GM10248 (cell line): ENCODE measurements at regions not wholly inside any gene's neighbourhood (a gene's known extent, or its start where the extent isn't known, plus 50 kb on each side); places are given as distances from the start of the nearest gene placed in this dataset.

Experiments used
- CTCF ChIA-PET: fragments of 300-600 bp; sonication (Branson Sonifier 250); formaldehyde crosslinking; extraction: SDS; loops from one replicate; lab custom pipeline; 2021; ENCODE audit warnings: antibody characterized with exemption; lab: Yijun Ruan, JAX
- POLR2A ChIA-PET: fragments of 350-650 bp; sonication (Branson Sonifier 250); formaldehyde crosslinking; extraction: SDS; loops from one replicate; lab custom pipeline; 2020; ENCODE audit warnings: antibody characterized with exemption; lab: Yijun Ruan, JAX
- DNase-seq: peaks from one replicate; pipeline ENCODE4 v3.0.0; 2012; ENCODE audit errors: extremely low spot score
- TF ChIP-seq, protein P1 (sequence below): IDR thresholded peaks from 2 replicates; pipeline ENCODE4 v1.5.1; 2012; ENCODE audit warnings: mild to moderate bottlenecking, low read depth; ENCODE audit errors: extremely low read depth, missing control alignments, control extremely low read depth

- no peak for DNase-seq
- POLR2A ChIA-PET = no interaction called here
- TF ChIP-seq, protein P1, sequence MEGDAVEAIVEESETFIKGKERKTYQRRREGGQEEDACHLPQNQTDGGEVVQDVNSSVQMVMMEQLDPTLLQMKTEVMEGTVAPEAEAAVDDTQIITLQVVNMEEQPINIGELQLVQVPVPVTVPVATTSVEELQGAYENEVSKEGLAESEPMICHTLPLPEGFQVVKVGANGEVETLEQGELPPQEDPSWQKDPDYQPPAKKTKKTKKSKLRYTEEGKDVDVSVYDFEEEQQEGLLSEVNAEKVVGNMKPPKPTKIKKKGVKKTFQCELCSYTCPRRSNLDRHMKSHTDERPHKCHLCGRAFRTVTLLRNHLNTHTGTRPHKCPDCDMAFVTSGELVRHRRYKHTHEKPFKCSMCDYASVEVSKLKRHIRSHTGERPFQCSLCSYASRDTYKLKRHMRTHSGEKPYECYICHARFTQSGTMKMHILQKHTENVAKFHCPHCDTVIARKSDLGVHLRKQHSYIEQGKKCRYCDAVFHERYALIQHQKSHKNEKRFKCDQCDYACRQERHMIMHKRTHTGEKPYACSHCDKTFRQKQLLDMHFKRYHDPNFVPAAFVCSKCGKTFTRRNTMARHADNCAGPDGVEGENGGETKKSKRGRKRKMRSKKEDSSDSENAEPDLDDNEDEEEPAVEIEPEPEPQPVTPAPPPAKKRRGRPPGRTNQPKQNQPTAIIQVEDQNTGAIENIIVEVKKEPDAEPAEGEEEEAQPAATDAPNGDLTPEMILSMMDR = no peak
- CTCF ChIA-PET = interaction anchor here (4.6 to 11.4 kb wide), 2 partner anchors 22 to 142 kb away, joined by 31 to 105 read pairs; no protein-coding TSS in a partner anchor
Measured at GRCh38 chr1:117678246-117678977, 72.6 kb downstream of the TENT5C start.

DNA sequence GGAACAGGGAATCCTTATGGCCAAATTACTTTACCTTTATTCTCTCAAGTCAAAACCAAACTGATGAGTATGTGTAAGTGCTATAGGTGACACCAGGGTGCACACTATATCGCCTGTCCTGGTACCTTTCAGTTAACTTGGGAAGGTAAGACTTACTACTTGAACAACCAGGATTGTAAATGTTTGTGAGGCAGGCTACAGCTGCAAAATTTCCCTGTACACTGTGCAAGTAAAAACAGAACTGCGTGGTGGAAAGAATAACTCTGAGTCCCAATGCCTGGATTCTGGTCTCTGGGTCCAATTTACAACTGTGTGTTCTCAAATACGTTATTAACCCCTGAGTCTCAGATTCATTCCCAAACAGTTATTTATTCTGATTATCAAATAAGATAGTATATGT, 73.5 kb downstream of the TENT5C start:
- TF ChIP-seq, protein P1 = no peak
- no peak for DNase-seq
- ChIA-PET POLR2A (no interaction called here), CTCF (interaction anchor here (11.4 kb wide), 1 partner anchor 143 kb away, joined by 105 read pairs; no protein-coding TSS in a partner anchor)

DNA sequence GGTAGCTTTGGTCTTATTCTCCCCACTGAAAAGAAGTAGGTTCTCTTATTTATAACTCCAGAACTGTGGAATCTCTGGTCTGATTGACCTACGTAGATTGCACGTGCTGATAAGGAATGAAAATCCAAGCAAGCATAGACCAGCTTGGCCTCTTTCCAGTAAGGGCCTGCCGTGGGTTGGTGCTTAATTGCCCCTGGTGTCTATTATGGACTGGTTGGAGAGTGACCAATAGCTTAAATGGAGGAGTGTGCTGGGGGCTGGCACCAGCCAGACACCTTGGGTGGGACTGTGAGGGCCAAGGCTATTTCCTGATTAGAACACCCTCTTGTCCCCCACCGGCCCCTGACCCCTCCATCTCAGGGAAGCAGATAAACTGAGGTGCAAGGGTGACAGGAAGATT, 74.0 kb downstream of the TENT5C start:
- POLR2A ChIA-PET = no interaction called here
- TF ChIP-seq, protein P1 = no peak
- no peak for DNase-seq
- CTCF ChIA-PET = interaction anchor here (2.9 to 11.4 kb wide), 2 partner anchors 11 to 144 kb away, joined by 8 to 105 read pairs; no protein-coding TSS in a partner anchor

- POLR2A ChIA-PET = no interaction called here
- DNase-seq = no peak
- TF ChIP-seq, protein P1 = no peak
- CTCF ChIA-PET = interaction anchor here (0.6 to 11.4 kb wide), 5 partner anchors 9 to 145 kb away, joined by 3 to 105 read pairs (median 6); no protein-coding TSS in a partner anchor
Measured at GRCh38 chr1:117680316-117681002, 74.6 kb downstream of the TENT5C start.

DNA sequence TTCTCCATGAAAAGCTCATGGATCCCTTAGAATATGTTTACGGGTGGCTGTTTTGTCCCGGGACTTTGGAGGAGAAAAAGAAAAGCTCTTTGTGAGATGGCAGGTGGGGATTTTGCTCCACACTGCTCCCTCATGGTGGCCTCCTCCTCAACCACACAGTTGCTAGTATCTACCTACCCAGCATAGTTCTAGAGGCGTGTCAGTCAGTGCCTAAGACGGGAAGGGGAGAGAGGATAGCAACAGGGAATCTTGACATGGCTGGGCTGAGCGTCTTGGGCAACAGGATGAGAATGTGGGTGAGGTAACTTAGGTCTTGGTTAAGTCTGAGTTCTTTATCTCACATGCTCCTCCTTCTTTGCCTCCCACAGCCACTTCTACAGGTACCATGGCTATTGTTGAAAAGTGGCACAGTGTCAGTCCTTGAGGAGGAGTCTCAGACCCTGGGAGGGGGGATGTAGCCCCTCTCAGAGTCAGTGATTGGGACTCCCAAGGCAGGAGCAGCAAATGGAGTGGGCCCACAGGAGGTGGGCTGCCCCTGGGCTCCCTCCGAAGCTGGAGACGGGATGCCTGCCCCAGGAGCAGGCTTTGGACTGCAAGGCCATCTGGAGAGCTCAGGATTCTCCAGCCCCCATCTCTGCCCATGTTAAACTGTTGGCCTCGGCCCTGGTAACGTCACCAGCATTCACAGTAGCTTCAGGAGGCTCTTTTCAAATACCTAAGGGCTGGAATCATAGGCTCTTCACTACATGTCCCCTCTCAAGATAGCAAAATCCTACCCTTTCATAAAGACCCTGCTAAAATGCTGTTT, 75.4 kb downstream of the TENT5C start:
- TF ChIP-seq, protein P1 = no peak
- no peak for DNase-seq
- ChIA-PET CTCF (interaction anchor here (0.6 to 11.4 kb wide), 6 partner anchors 9 to 146 kb away, joined by 3 to 105 read pairs (median 7); no protein-coding TSS in a partner anchor), POLR2A (no interaction called here)

DNA sequence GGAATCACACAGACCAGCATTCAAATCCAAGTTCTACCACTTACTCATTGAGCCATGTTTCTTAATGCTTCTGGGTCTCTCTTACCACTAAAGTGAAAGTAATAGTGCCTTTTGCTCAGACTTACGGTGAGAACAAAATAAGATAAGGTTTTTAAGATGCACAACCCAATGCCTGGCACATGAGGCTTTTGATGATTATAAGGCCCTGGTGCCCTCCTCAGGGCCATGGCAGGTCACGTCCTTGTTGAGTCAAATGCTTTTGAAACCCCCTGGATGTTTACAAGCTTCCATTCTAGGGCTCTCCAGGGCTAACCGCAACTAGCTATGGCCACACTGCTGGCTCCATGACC, 76.0 kb downstream of the TENT5C start:
- ChIA-PET CTCF (interaction anchor here (1.0 to 2.9 kb wide), 6 partner anchors 7 to 147 kb away, joined by 3 to 9 read pairs (median 6); no protein-coding TSS in a partner anchor), POLR2A (no interaction called here)
- TF ChIP-seq, protein P1 = no peak
- DNase-seq = no peak
